GM23338 (cell line): ENCODE measurements at regions not wholly inside any gene's neighbourhood (a gene's known extent, or its start where the extent isn't known, plus 50 kb on each side); places are given as distances from the start of the nearest gene placed in this dataset.
A peak's percentile ranks its signal among the peaks of the same experiment; 100 is the strongest.

Source experiments
- ATAC-seq: fragments of 200-7000 bp; cut with Tn5 transposase; 3 replicates; pipeline ENCODE4 v1.9.1; 2020
- DNase-seq: peaks from one replicate; pipeline ENCODE4 v3.0.0-alpha.2; 2015; ENCODE audit warnings: low spot score
- H2AFZ ChIP-seq: fragments of 200-600 bp; sonication (generic); 2 replicates; pipeline ENCODE4 v1.8.0; 2016; ENCODE audit warnings: antibody characterized with exemption, mild to moderate bottlenecking, moderate library complexity
- H3F3A ChIP-seq: fragments of 200-600 bp; sonication (generic); replicated peaks from 2 replicates; pipeline ENCODE4 v1.8.0; 2017; ENCODE audit warnings: antibody characterized with exemption, mixed run types, low read depth
- H3K27ac ChIP-seq: fragments of 200-600 bp; sonication (generic); 2 replicates; pipeline ENCODE4 v1.6.1; 2016; ENCODE audit warnings: low read depth
- H3K27me3 ChIP-seq: fragments of 200-600 bp; sonication (generic); 2 replicates; pipeline ENCODE4 v1.8.0; 2016; ENCODE audit warnings: mild to moderate bottlenecking, mixed run types, moderate library complexity; ENCODE audit not compliant: insufficient read depth
- H3K36me3 ChIP-seq: fragments of 200-600 bp; sonication (generic); 2 replicates; pipeline ENCODE4 v1.8.0; 2016; ENCODE audit warnings: mild to moderate bottlenecking; ENCODE audit not compliant: insufficient read depth
- H3K4me1 ChIP-seq: fragments of 200-600 bp; sonication (generic); 2 replicates; pipeline ENCODE4 v1.8.0; 2016; ENCODE audit warnings: mild to moderate bottlenecking, moderate library complexity; ENCODE audit not compliant: insufficient read depth
- H3K4me2 ChIP-seq: fragments of 200-600 bp; sonication (generic); 2 replicates; pipeline ENCODE4 v1.7.1; 2017; ENCODE audit warnings: mixed run types
- H3K4me3 ChIP-seq: fragments of 200-600 bp; sonication (generic); 2 replicates; pipeline ENCODE4 v1.6.1; 2016; ENCODE audit warnings: mixed run types
- H3K79me2 ChIP-seq: fragments of 200-600 bp; sonication (generic); replicated peaks from 2 replicates; pipeline ENCODE4 v1.8.0; 2017; ENCODE audit warnings: mild to moderate bottlenecking; ENCODE audit not compliant: insufficient read depth
- H3K9me2 ChIP-seq: fragments of 200-600 bp; sonication (generic); 2 replicates; pipeline ENCODE4 v1.8.0; 2017; ENCODE audit not compliant: insufficient read depth
- H4K20me1 ChIP-seq: fragments of 200-600 bp; sonication (generic); replicated peaks from 2 replicates; pipeline ENCODE4 v1.8.0; 2017; ENCODE audit warnings: mild to moderate bottlenecking; ENCODE audit not compliant: insufficient read depth
- H3K27ac Mint-ChIP-seq: 2 replicates; pipeline ENCODE4 v1.8.0; 2020; ENCODE audit warnings: inconsistent platforms, mild to moderate bottlenecking, moderate library complexity, mixed read lengths
- H3K27me3 Mint-ChIP-seq: 3 replicates; pipeline ENCODE4 v1.8.0; 2022; ENCODE audit warnings: low read depth, mild to moderate bottlenecking, moderate library complexity, mixed read lengths, inconsistent platforms; ENCODE audit not compliant: insufficient read depth, poor library complexity
- H3K36me3 Mint-ChIP-seq: 3 replicates; pipeline ENCODE4 v1.8.0; 2021; ENCODE audit warnings: low read depth, mild to moderate bottlenecking, inconsistent platforms, moderate library complexity, mixed read lengths
- H3K4me1 Mint-ChIP-seq: 3 replicates; pipeline ENCODE4 v1.8.0; 2020; ENCODE audit warnings: mild to moderate bottlenecking, inconsistent platforms, mixed read lengths
- H3K4me3 Mint-ChIP-seq: 3 replicates; pipeline ENCODE4 v1.8.0; 2021; ENCODE audit warnings: moderate library complexity, mild to moderate bottlenecking, inconsistent platforms, mixed read lengths
- H3K9me3 Mint-ChIP-seq: 3 replicates; pipeline ENCODE4 v1.8.0; 2020; ENCODE audit warnings: moderate library complexity, mild to moderate bottlenecking, inconsistent platforms, mixed read lengths
- CREB1 ChIP-seq: fragments of 250-450 bp; sonication (Bioruptor Pico); IDR thresholded peaks from 2 replicates; pipeline ENCODE4 v1.5.0; 2020; ENCODE audit warnings: low read depth, mild to moderate bottlenecking, moderate library complexity
- EZH2 ChIP-seq: fragments of 200-600 bp; sonication (generic); IDR thresholded peaks from one replicate; pipeline ENCODE4 v1.8.0; 2017; ENCODE audit warnings: antibody characterized with exemption, mild to moderate bottlenecking, low read depth; ENCODE audit not compliant: unreplicated experiment
- EZH2phosphoT487 ChIP-seq: fragments of 200-600 bp; sonication (generic); IDR thresholded peaks from one replicate; pipeline ENCODE4 v1.8.1; 2018; ENCODE audit warnings: antibody characterized with exemption; ENCODE audit not compliant: unreplicated experiment
- JUNB ChIP-seq: IDR thresholded peaks from one replicate; pipeline ENCODE4 v1.6.1; 2016; ENCODE audit warnings: antibody characterized with exemption; ENCODE audit not compliant: unreplicated experiment
- NANOG ChIP-seq: IDR thresholded peaks from 2 replicates; pipeline ENCODE4 v1.6.1; 2016; ENCODE audit warnings: antibody characterized with exemption, borderline replicate concordance
- POLR2AphosphoS5 ChIP-seq: IDR thresholded peaks from 2 replicates; pipeline ENCODE4 v1.6.1; 2016; ENCODE audit warnings: antibody characterized with exemption, low read depth
- STAT1 ChIP-seq: IDR thresholded peaks from one replicate; pipeline ENCODE4 v1.6.1; 2016; ENCODE audit warnings: antibody characterized with exemption; ENCODE audit not compliant: unreplicated experiment
- ZNF114 ChIP-seq: fragments of 250-450 bp; sonication (Bioruptor Pico); IDR thresholded peaks from 2 replicates; pipeline ENCODE4 v1.5.0; 2020; ENCODE audit warnings: mild to moderate bottlenecking, moderate library complexity
- ZNF331 ChIP-seq: fragments of 250-450 bp; sonication (Bioruptor Pico); IDR thresholded peaks from 2 replicates; pipeline ENCODE4 v1.5.0; 2020; ENCODE audit warnings: low read depth, mild to moderate bottlenecking, moderate library complexity
- TF ChIP-seq, protein P1 (sequence below): fragments of 250-450 bp; sonication (Bioruptor Pico); IDR thresholded peaks from 2 replicates; pipeline ENCODE4 v1.5.0; 2020; ENCODE audit warnings: mild to moderate bottlenecking, moderate library complexity
- TF ChIP-seq, protein P2 (sequence below): IDR thresholded peaks from one replicate; pipeline ENCODE4 v1.6.1; 2018; ENCODE audit warnings: antibody characterized with exemption; ENCODE audit not compliant: unreplicated experiment
- TF ChIP-seq, protein P3 (sequence below): IDR thresholded peaks from 2 replicates; pipeline ENCODE4 v1.6.1; 2016; ENCODE audit warnings: antibody characterized with exemption
- TF ChIP-seq, protein P4 (sequence below), 2 experiments: fragments of 200-600 bp in 1 of 2; sonication (generic) in 1 of 2; conservative IDR thresholded peaks; 2 replicates each; pipeline versions ENCODE4 v1.5.1 to v1.6.1; 2016 to 2017; ENCODE audit warnings: antibody characterized with exemption in 2 of 2, low read depth in 2 of 2, mild to moderate bottlenecking in 2 of 2, moderate library complexity in 1 of 2

DNA sequence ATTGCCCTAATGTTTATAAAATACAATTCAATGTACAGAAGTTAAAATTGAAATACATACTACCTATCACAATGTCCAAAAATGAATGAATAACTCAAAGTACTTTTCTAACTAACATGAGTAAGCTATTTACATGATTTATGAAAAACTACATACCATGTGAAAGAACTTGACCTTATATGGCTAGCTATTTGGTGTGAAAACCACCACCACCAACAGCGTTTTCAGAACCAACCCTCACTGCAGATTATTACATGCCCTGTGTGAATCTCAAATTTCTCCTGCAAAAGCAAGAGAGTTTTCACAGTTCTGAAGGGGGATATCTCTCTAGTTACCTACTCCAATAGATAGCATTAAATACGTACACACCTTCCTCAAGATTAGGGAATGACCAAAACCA, 198.5 kb downstream of the SPATA18 start:
- ATAC-seq = no peak
- H3K9me3 Mint-ChIP-seq = peaks cover 24% of the 10 kb centered on the region
- DNase-seq = no peak
- H3K27me3 ChIP-seq = no peaks in the 10 kb centered on the region
- no peaks in the 10 kb centered on the region for H3K27me3 Mint-ChIP-seq
- H3K4me3 ChIP-seq = no peak overlapping the region
- TF ChIP-seq, protein P1, sequence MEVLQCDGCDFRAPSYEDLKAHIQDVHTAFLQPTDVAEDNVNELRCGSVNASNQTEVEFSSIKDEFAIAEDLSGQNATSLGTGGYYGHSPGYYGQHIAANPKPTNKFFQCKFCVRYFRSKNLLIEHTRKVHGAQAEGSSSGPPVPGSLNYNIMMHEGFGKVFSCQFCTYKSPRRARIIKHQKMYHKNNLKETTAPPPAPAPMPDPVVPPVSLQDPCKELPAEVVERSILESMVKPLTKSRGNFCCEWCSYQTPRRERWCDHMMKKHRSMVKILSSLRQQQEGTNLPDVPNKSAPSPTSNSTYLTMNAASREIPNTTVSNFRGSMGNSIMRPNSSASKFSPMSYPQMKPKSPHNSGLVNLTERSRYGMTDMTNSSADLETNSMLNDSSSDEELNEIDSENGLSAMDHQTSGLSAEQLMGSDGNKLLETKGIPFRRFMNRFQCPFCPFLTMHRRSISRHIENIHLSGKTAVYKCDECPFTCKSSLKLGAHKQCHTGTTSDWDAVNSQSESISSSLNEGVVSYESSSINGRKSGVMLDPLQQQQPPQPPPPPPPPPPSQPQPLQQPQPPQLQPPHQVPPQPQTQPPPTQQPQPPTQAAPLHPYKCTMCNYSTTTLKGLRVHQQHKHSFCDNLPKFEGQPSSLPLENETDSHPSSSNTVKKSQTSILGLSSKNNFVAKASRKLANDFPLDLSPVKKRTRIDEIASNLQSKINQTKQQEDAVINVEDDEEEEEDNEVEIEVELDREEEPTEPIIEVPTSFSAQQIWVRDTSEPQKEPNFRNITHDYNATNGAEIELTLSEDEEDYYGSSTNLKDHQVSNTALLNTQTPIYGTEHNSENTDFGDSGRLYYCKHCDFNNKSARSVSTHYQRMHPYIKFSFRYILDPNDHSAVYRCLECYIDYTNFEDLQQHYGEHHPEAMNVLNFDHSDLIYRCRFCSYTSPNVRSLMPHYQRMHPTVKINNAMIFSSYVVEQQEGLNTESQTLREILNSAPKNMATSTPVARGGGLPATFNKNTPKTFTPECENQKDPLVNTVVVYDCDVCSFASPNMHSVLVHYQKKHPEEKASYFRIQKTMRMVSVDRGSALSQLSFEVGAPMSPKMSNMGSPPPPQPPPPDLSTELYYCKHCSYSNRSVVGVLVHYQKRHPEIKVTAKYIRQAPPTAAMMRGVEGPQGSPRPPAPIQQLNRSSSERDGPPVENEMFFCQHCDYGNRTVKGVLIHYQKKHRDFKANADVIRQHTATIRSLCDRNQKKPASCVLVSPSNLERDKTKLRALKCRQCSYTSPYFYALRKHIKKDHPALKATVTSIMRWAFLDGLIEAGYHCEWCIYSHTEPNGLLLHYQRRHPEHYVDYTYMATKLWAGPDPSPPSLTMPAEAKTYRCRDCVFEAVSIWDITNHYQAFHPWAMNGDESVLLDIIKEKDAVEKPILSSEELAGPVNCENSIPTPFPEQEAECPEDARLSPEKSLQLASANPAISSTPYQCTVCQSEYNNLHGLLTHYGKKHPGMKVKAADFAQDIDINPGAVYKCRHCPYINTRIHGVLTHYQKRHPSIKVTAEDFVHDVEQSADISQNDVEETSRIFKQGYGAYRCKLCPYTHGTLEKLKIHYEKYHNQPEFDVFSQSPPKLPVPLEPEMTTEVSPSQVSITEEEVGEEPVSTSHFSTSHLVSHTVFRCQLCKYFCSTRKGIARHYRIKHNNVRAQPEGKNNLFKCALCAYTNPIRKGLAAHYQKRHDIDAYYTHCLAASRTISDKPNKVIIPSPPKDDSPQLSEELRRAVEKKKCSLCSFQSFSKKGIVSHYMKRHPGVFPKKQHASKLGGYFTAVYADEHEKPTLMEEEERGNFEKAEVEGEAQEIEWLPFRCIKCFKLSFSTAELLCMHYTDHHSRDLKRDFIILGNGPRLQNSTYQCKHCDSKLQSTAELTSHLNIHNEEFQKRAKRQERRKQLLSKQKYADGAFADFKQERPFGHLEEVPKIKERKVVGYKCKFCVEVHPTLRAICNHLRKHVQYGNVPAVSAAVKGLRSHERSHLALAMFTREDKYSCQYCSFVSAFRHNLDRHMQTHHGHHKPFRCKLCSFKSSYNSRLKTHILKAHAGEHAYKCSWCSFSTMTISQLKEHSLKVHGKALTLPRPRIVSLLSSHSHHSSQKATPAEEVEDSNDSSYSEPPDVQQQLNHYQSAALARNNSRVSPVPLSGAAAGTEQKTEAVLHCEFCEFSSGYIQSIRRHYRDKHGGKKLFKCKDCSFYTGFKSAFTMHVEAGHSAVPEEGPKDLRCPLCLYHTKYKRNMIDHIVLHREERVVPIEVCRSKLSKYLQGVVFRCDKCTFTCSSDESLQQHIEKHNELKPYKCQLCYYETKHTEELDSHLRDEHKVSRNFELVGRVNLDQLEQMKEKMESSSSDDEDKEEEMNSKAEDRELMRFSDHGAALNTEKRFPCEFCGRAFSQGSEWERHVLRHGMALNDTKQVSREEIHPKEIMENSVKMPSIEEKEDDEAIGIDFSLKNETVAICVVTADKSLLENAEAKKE (CRISPR knock-in tag) = no peak
- TF ChIP-seq JUNB = no peak
- no peak for TF ChIP-seq NANOG
- TF ChIP-seq, protein P2, sequence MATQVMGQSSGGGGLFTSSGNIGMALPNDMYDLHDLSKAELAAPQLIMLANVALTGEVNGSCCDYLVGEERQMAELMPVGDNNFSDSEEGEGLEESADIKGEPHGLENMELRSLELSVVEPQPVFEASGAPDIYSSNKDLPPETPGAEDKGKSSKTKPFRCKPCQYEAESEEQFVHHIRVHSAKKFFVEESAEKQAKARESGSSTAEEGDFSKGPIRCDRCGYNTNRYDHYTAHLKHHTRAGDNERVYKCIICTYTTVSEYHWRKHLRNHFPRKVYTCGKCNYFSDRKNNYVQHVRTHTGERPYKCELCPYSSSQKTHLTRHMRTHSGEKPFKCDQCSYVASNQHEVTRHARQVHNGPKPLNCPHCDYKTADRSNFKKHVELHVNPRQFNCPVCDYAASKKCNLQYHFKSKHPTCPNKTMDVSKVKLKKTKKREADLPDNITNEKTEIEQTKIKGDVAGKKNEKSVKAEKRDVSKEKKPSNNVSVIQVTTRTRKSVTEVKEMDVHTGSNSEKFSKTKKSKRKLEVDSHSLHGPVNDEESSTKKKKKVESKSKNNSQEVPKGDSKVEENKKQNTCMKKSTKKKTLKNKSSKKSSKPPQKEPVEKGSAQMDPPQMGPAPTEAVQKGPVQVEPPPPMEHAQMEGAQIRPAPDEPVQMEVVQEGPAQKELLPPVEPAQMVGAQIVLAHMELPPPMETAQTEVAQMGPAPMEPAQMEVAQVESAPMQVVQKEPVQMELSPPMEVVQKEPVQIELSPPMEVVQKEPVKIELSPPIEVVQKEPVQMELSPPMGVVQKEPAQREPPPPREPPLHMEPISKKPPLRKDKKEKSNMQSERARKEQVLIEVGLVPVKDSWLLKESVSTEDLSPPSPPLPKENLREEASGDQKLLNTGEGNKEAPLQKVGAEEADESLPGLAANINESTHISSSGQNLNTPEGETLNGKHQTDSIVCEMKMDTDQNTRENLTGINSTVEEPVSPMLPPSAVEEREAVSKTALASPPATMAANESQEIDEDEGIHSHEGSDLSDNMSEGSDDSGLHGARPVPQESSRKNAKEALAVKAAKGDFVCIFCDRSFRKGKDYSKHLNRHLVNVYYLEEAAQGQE = no peak
- TF ChIP-seq, protein P3, sequence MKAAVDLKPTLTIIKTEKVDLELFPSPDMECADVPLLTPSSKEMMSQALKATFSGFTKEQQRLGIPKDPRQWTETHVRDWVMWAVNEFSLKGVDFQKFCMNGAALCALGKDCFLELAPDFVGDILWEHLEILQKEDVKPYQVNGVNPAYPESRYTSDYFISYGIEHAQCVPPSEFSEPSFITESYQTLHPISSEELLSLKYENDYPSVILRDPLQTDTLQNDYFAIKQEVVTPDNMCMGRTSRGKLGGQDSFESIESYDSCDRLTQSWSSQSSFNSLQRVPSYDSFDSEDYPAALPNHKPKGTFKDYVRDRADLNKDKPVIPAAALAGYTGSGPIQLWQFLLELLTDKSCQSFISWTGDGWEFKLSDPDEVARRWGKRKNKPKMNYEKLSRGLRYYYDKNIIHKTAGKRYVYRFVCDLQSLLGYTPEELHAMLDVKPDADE = no peak
- TF ChIP-seq EZH2 = no peak
- TF ChIP-seq EZH2phosphoT487 = no peak
- TF ChIP-seq CREB1 (CRISPR knock-in tag) = no peak
- TF ChIP-seq STAT1 = no peak
- no peak for TF ChIP-seq ZNF331 (CRISPR knock-in tag)
- TF ChIP-seq, protein P4, sequence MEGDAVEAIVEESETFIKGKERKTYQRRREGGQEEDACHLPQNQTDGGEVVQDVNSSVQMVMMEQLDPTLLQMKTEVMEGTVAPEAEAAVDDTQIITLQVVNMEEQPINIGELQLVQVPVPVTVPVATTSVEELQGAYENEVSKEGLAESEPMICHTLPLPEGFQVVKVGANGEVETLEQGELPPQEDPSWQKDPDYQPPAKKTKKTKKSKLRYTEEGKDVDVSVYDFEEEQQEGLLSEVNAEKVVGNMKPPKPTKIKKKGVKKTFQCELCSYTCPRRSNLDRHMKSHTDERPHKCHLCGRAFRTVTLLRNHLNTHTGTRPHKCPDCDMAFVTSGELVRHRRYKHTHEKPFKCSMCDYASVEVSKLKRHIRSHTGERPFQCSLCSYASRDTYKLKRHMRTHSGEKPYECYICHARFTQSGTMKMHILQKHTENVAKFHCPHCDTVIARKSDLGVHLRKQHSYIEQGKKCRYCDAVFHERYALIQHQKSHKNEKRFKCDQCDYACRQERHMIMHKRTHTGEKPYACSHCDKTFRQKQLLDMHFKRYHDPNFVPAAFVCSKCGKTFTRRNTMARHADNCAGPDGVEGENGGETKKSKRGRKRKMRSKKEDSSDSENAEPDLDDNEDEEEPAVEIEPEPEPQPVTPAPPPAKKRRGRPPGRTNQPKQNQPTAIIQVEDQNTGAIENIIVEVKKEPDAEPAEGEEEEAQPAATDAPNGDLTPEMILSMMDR (conservative IDR thresholded peaks at IDR 0.05; ENCODE audit: low read depth in 2 of 2) = no peak
- TF ChIP-seq POLR2AphosphoS5 = no peak
- no peak for TF ChIP-seq ZNF114 (CRISPR knock-in tag)
- H3K27ac Mint-ChIP-seq = no peak overlapping the region; the same call in 1 of the 2 replicates
- no peak overlapping the region for H3K27ac ChIP-seq
- peaks cover 9% of the 10 kb centered on the region for H3K36me3 Mint-ChIP-seq
- H3K4me2 ChIP-seq = no peak overlapping the region
- H2AFZ ChIP-seq = peak overlapping the region; percentile 69; the same call in 1 of the 2 replicates
- no peaks in the 10 kb centered on the region for H3K79me2 ChIP-seq
- no peaks in the 10 kb centered on the region for H3F3A ChIP-seq
- H3K4me3 Mint-ChIP-seq = no peak overlapping the region
- 0 out of 2 replicates have a peak, but pooled peaks cover 4% of the 10 kb centered on the region for H3K9me2 ChIP-seq
- H4K20me1 ChIP-seq = no peaks in the 10 kb centered on the region
- H3K4me1 ChIP-seq = peaks cover 8% of the 10 kb centered on the region
- peaks cover 10% of the 10 kb centered on the region; the same call in 2 of the 3 replicates for H3K4me1 Mint-ChIP-seq
- no peaks in the 10 kb centered on the region for H3K36me3 ChIP-seq
